Heart right ventricle (tissue), 16 donors: ENCODE measurements at regions not wholly inside any gene's neighbourhood (a gene's known extent, or its start where the extent isn't known, plus 50 kb on each side); places are given as distances from the start of the nearest gene placed in this dataset.

Source experiments
- ATAC-seq, 8 donors: fragments of 200-7000 bp; cut with Tn5 transposase; one replicate each; pipeline ENCODE4 v1.9.1; 2020; ENCODE audit warnings: mild to moderate bottlenecking in 8 of 8, moderate library complexity in 8 of 8, moderate number of reproducible peaks in 1 of 8
- DNase-seq, 2 donors: peaks; one replicate each; pipeline ENCODE4 v3.0.0-alpha.2; 2020
- H3K27ac ChIP-seq, 10 donors: fragments of 200-600 bp; sonication (generic) in 2 of 10; one replicate each; pipeline versions ENCODE4 v1.5.0 to v1.8.0; 2020 to 2022; ENCODE audit warnings: mild to moderate bottlenecking in 3 of 10
- H3K27me3 ChIP-seq, 7 donors: fragments of 200-600 bp; one replicate each; pipeline ENCODE4 v1.8.0; 2021 to 2022; ENCODE audit warnings: mild to moderate bottlenecking in 2 of 7
- H3K36me3 ChIP-seq, 9 donors: fragments of 200-600 bp; sonication (generic) in 1 of 9; one replicate each; pipeline versions ENCODE4 v1.5.0 to v1.8.0; 2020 to 2022; ENCODE audit warnings: mild to moderate bottlenecking in 2 of 9
- H3K4me1 ChIP-seq, 9 donors: fragments of 200-600 bp; sonication (generic) in 1 of 9; one replicate each; pipeline versions ENCODE4 v1.5.0 to v1.8.0; 2020 to 2022; ENCODE audit warnings: mild to moderate bottlenecking in 4 of 9
- H3K4me3 ChIP-seq, 10 donors: fragments of 200-600 bp; sonication (generic) in 2 of 10; one replicate each; pipeline versions ENCODE4 v1.5.0 to v1.8.0; 2020 to 2022; ENCODE audit warnings: mild to moderate bottlenecking in 7 of 10, moderate library complexity in 2 of 10
- H3K9me3 ChIP-seq, 11 donors: fragments of 200-600 bp in 10 of 11; sonication (generic) in 2 of 11; one replicate each; pipeline versions ENCODE4 v1.5.0 to v1.8.0; 2013 to 2022; ENCODE audit warnings: mild to moderate bottlenecking in 2 of 11, control low read depth in 1 of 11, moderate library complexity in 1 of 11
- WGBS, 2 donors: extraction: QIAGEN DNeasy Blood & Tissue Kit; methylation state at CpG; one replicate each; pipeline ENCODE4 v1.1.7; 2013; ENCODE audit warnings: inconsistent platforms in 1 of 2; 5-methylcytosine and 5-hydroxymethylcytosine counted together
- intact Hi-C, 10 donors: fragments of 100-400 bp; cut with DNase I; formaldehyde crosslinking; loops; one replicate each; pipeline versions ENCODE4 v1.11.1 to v1.14.2; 2022
- TF ChIP-seq, protein P1 (sequence below), 9 donors: fragments of 200-600 bp; sonication (generic) in 2 of 9; IDR thresholded peaks; one replicate each; pipeline versions ENCODE4 v1.5.0 to v1.8.0; 2021 to 2022; ENCODE audit warnings: antibody characterized with exemption in 9 of 9, mild to moderate bottlenecking in 5 of 9, moderate library complexity in 1 of 9
- donor health status: Arrhythmogenic right ventricular cardiomyopathy.
- donor health status: ischemic (EF 13 %, LVEDD 7.1; RV severe dilation, severe dysfunction).
- donor health status: healthy with polysubstance abuse.
- donor health status: DM: no; HTN: yes; CAD: no.
- donor health status: DM: no; HTN: no; CAD: no.
- donor health status: ischemic (EF 25% LVEDD 6.9; RV normal size, moderate dysfunction).
- donor health status: ischemic (EF 25% LVEDD 5.7; RV mildly dilated, moderate dysfunction).
- donor health status: healthy.
- donor health status: DM: yes; HTN: yes; CAD: no.
- donor health status: Ischemic cardiomyopathy.
- donor health status: ischemic (EF 35%, LVEDD 5.7; RV mildly dilated, moderate dysfunction).
- donor health status: nonischemic (EF 11% LVEDD 7.7; RV severe dilation, severe dysfunction).
- donor health status: DM: yes; HTN: yes; CAD: no.
- donor health status: PGD.
- donor health status: ischemic (EF 29% LVEDD 5.4; RV normal size, mild dysfunction).
- donor health status: nonischemic (EF 23%, LVEDD 6.1; RV moderate dilation, normal function).

DNA sequence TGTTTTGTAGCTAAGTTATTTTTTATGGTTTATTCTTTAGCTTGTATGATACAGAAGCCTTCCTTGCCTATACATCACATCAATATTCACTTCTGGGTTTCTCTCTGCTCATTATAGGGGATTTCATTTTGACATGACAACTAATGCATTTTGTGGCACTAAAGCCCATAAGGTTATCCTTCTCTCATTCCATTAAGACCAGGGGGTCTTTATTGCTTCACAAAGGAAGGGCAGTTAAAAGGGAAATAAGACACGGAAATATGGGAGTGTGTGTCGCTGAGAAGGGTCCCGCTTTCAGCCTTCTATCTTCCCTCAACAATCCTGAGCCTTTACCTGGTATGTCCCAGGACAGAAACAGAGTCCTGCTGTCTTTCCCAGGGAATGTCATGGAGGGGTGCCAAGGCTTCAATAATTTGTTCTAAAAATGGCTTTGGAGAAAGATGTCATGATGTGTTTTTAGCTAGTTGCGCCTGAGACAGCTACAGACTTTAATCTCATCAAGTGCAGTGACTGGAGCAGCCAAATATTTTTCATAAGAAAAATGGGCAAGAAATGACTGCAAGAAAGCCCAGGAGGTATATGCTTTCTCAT, 1145.4 kb upstream of the TMEM132C start:
- H3K4me1 ChIP-seq: peaks cover 0 to 16% (median 5%) of the 10 kb centered on the region in 9 donors
- no peaks in the 10 kb centered on the region for H3K9me3 ChIP-seq
- no peak overlapping the region for H3K4me3 ChIP-seq
- H3K27ac ChIP-seq: no peak overlapping the region
- H3K27me3 ChIP-seq: no peaks in the 10 kb centered on the region
- DNase-seq (peak in 1 of 2 donors; percentile 34), ATAC-seq (peak in 3 of 8 donors; percentile 19 to 56 (median 24))
- 60 to 62% methylated on average over 4 of the region's 4 CpGs for WGBS, 2 donors
- TF ChIP-seq, protein P1, sequence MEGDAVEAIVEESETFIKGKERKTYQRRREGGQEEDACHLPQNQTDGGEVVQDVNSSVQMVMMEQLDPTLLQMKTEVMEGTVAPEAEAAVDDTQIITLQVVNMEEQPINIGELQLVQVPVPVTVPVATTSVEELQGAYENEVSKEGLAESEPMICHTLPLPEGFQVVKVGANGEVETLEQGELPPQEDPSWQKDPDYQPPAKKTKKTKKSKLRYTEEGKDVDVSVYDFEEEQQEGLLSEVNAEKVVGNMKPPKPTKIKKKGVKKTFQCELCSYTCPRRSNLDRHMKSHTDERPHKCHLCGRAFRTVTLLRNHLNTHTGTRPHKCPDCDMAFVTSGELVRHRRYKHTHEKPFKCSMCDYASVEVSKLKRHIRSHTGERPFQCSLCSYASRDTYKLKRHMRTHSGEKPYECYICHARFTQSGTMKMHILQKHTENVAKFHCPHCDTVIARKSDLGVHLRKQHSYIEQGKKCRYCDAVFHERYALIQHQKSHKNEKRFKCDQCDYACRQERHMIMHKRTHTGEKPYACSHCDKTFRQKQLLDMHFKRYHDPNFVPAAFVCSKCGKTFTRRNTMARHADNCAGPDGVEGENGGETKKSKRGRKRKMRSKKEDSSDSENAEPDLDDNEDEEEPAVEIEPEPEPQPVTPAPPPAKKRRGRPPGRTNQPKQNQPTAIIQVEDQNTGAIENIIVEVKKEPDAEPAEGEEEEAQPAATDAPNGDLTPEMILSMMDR (IDR thresholded peaks at IDR 0.05): no peak
- H3K36me3 ChIP-seq: no peaks in the 10 kb centered on the region
- intact Hi-C loops: no loop called here

DNA sequence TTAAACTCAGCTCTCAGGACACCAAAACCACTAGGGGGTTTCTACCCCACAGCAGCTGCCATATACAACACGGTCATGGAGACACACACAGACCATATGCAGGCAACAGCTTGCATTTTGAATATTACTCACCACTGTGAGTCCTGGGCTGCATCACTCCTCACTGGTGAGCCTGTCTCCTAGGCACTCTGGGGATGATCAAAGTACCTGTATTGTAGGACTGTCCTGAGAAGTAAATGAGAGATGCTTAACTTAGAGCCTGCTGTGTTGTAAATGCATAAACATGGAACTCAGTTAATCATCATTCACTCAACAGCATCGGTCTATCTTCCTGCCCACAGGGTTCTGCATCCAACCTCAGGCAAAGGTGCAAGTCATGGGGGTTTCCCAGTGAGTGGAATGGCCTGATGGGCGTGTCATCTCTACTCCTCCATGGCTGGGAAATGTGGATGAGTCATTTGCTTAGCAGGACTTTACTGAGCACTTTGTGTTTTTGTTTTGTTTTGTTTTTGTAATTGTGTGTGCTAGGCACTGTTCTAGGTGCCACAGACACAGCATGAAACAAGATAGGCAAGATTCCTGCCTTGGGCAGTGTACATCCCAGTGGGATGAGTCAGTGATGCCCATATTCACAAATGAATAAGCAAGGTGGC, 1141.2 kb upstream of the TMEM132C start:
- peaks cover 0 to 7% (median 2%) of the 10 kb centered on the region in 7 donors for H3K27me3 ChIP-seq
- TF ChIP-seq, protein P1 (IDR thresholded peaks at IDR 0.05): no peak
- no peaks in the 10 kb centered on the region for H3K9me3 ChIP-seq
- peak in 1 of 8 donors; percentile 33 for ATAC-seq
- 73 to 81% methylated on average over 3 of the region's 3 CpGs for WGBS, 2 donors
- H3K4me3 ChIP-seq: no peak overlapping the region
- no peak for DNase-seq
- intact Hi-C loops: no loop called here
- H3K27ac ChIP-seq: no peak overlapping the region
- H3K36me3 ChIP-seq: no peaks in the 10 kb centered on the region
- H3K4me1 ChIP-seq: peaks cover 0 to 16% (median 5%) of the 10 kb centered on the region in 9 donors

DNA sequence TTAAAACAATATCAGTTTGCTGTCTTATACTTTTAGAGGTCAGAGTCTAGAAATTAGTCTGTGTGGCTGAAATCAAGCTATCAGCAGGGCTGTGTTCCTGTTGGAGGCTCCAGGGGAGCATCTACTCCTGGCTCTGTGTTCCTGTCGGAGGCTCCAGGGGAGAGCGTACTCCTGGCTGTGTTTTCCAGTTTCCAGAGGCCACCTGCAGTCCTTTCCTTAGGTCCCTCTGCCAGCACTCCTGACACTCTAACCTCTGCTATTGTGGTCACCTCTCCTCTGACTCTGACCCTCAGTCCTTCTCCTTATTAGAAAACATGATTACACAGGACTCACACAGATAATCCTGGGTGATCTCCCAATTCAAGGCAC, 1140.7 kb upstream of the TMEM132C start:
- H3K27me3 ChIP-seq: peaks cover 0 to 7% (median 2%) of the 10 kb centered on the region in 7 donors
- H3K4me1 ChIP-seq: peaks cover 0 to 16% (median 5%) of the 10 kb centered on the region in 9 donors
- H3K9me3 ChIP-seq: no peaks in the 10 kb centered on the region
- no peak overlapping the region for H3K27ac ChIP-seq
- ATAC-seq (peak in 1 of 8 donors; percentile 18), DNase-seq (no peak)
- WGBS, 2 donors: 80% methylated on average over 2 of the region's 2 CpGs
- TF ChIP-seq, protein P1 (IDR thresholded peaks at IDR 0.05): no peak
- intact Hi-C loops: no loop called here
- H3K36me3 ChIP-seq: no peaks in the 10 kb centered on the region
- H3K4me3 ChIP-seq: no peak overlapping the region

DNA sequence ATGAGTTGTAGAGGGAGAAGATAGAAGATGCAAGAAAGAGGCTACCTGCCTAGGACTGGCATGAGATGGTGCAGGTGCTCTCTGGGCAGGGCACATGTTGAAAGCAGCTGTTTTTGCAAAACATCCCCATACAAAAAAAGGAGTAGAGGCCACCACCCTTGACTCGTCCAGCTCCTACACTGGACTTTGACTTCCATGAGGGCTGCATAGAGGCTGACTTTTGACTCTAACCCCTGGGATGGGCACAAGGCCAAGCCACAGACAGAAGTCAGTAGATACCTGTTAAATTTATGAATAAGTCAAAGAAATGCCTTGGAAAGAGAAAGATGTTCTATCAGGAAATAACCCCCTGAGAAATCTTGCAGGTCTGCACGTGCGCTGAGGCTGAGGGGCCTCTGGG, 1139.1 kb upstream of the TMEM132C start:
- Histone ChIP-seq H3K4me1 (peaks cover 0 to 7% (median 0%) of the 10 kb centered on the region in 9 donors), H3K36me3 (no peaks in the 10 kb centered on the region), H3K27ac (no peak overlapping the region), H3K9me3 (no peaks in the 10 kb centered on the region), H3K4me3 (no peak overlapping the region), H3K27me3 (peaks cover 0 to 7% (median 2%) of the 10 kb centered on the region in 7 donors)
- intact Hi-C loops: no loop called here
- 66 to 68% methylated on average over 3 of the region's 3 CpGs for WGBS, 2 donors
- no peak for ATAC-seq
- no peak for DNase-seq
- TF ChIP-seq, protein P1 (IDR thresholded peaks at IDR 0.05): no peak
